Sciatic nerve (tissue), 2 donors: ENCODE measurements at regions not wholly inside any gene's neighbourhood (a gene's known extent, or its start where the extent isn't known, plus 50 kb on each side); places are given as distances from the start of the nearest gene placed in this dataset.

ENCODE experiments used
- ATAC-seq: fragments of 200-7000 bp; cut with Tn5 transposase; one replicate; pipeline ENCODE4 v1.9.1; 2020; ENCODE audit warnings: mild to moderate bottlenecking, moderate library complexity
- DNase-seq: peaks from one replicate; pipeline ENCODE4 v3.0.0-alpha.2; 2020; ENCODE audit warnings: low spot score
- intact Hi-C: fragments of 100-400 bp; cut with DNase I; formaldehyde crosslinking; loops from one replicate; pipeline ENCODE4 v1.14.2; 2022
- donor health status: DM: no; HTN: no; CAD: no.
- donor health status: DM: no; HTN: no; CAD: no.

DNA sequence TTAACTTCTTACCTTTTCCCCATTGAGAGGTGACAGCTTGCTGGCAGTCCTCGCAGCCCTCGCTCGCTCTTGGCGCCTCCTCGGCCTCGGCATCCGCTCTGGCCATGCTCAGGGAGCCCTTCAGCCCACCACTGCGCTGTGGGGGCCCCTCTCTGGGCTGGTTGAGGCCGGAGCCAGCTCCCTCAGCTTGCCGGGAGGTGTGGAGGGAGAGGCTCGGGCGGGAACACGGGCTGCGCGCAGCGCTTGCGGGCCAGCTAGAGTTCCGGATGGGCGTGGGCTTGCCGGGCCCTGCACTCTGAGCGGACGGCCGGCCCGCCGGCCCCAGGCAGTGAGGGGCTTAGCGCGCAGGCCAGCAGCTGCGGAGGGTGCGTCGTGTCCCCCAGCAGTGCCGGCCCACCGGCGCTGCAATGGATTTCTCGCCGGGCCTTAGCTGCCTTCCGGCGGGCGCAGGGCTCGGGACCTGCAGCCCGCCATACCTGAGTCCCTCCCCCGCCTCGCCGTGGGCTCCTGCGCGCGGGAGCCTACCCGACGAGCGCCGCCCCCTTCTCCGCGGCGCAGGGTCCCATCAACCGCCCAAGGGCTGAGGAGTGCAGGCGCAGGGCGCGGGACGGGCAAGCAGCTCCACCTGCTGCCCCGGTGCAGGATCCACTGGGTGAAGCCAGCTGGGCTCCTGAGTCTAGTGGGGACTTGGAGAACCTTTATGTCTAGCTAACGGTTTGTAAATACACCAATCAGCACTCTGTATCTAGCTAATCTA, 335.0 kb downstream of the CBLN2 start:
- intact Hi-C loops, result no loop called here
- DNase-seq (no peak), ATAC-seq (no peak)

DNA sequence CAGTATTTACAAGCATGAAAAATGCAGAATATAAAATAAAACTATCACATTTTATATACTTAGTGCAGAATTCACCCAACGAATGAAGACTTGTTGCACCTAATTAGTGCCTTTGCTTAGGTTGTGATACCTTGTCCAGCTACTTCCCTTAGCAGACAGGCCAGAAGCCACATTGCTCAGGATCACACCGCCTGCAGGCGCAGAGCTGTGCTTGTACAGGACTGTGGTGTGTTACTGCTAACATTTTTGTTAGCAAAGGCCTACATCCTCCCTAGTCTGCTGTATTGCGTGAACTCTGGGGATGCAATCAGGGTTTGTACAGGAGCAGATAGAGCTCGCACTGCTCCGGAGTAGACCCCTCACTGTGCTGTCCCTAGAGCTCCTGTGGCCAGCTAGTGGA, 336.9 kb downstream of the CBLN2 start:
- DNase-seq (no peak), ATAC-seq (no peak)
- intact Hi-C loops, result no loop called here

GRCh38 chr18:72206814-72207213, 337.3 kb downstream of the CBLN2 start:
- ATAC-seq (no peak), DNase-seq (no peak)
- intact Hi-C loops, result no loop called here

GRCh38 chr18:72201032-72201431, 343.1 kb downstream of the CBLN2 start:
- ATAC-seq, result no peak
- intact Hi-C loops, result no loop called here
- DNase-seq, result no peak

DNA sequence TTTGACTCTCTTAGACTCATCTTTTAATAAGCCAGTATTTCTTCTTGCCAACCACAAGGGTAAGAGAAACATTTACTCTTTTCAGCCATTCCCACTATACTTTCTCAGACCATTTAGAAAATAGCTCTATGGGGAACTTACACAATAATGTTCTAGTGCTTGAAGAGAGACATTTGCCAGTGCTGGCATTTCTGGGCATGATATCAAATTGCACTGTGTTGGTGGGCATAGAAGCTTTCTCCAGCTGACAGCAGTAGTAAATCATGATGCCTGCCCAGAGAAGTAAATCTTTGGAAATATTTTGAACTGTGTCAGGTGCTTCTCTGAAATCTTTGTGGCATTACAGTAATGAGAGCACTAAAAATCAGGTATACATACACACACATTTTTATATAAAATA, 346.6 kb downstream of the CBLN2 start:
- DNase-seq, result no peak
- intact Hi-C loops, result no loop called here
- no peak for ATAC-seq

DNA sequence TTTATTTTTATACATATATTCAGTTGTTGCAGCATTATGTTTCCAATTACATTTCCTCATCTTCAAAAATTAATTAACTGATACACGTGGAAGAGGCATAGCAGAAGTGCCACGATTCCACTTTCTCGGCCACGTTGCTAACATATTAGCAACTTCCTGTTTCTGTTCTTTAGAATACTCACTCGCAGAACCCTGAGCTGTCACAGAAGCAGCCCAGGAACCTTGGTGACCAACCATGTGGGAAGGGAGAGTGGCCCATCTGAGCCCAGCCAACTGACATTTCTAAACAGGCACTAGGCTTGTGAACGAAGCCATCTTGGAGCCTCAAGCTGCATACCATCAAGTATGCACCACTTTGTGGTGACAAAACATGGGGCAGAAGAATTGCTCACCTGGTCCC, 350.1 kb downstream of the CBLN2 start:
- DNase-seq, result no peak
- ATAC-seq, result no peak
- intact Hi-C loops, result no loop called here

DNA sequence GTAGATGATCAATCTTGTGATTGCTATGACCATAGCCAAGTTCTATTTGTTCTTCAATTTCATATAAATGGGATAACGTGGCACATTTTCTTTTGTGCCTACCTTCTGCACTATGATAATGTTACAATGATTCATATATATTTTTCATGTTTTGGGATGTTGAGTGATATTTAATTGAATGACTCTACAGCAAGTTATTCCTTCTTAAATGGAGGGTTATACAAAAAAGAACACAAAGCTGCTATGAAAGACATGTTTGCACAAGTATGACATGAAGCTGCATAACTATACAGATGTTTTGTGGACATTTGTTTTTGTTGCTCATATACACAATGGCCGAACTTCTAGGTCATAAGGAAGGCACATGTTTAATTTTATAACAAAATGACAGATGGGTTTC, 356.2 kb downstream of the CBLN2 start:
- intact Hi-C loops, result no loop called here
- DNase-seq (no peak), ATAC-seq (no peak)

DNA sequence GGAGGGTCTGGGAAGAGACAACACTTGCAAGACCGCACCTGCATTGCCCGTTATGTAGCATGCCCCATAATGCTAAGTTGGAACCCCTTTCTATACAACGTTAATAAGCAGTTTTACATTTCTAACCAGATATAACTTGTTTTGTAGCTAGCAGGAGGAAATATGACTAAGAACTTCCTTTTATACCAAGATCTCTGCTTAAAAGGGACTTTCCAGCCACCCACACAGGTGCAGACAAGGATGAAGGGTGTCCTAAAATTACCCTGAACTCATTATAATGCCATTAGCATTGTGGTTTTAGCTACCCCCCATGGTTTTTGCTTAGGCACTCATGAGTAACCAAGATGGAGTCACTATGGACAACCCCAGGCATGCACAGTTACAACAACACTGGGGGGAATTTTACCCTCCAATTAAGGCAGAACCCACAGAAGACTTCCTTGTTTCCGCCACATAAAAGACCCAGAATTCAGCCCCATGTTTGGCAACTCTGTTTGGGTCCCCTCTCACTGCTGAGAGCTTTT, 362.8 kb downstream of the CBLN2 start:
- DNase-seq (no peak), ATAC-seq (no peak)

DNA sequence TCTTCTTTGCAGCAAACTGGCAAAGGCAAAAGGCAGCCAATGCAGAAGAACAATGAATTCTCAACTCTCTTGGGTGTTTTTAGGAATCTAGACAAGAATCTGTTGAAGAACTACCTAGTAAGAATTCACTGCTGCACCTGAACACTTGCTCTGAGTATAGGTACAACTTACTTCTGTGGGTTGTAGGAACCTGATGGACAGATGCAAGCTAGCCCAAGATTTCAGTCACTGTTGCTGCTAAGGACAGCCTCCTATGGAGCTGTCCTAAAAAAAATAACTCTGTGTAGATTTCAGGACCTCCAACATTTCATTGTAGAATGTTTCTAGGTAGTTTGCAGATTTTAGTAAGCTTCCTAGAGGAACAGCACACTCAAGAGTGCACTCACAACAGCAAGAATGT, 363.5 kb downstream of the CBLN2 start:
- intact Hi-C loops, result no loop called here
- no peak for DNase-seq
- no peak for ATAC-seq

More for the DNA sequence above, 362.8 kb downstream of the CBLN2 start:
- intact Hi-C loops, result no loop called here

- DNase-seq, result no peak
- ATAC-seq, result no peak
- intact Hi-C loops, result no loop called here
Observed at GRCh38 chr18:72174972-72175649, 369.0 kb downstream of the CBLN2 start.

DNA sequence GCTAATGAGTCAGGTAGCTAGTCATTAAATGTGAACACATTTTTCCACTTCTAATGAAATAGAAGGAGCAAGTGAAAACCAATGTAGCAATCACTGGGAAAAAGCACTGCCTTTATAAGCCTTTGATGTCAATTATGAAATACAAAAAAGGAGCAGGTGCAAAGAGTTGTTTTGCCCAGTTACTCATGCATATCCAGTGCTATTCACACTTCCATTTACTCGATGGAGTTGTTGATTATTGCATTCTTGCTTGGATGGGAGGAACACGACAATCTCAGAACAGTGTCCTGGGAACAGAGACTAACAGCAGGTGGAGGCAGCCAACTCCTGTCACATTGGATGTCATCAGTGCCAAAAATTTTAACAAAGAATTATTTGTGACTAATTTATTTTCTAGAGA, 372.5 kb downstream of the CBLN2 start:
- DNase-seq (no peak), ATAC-seq (no peak)
- intact Hi-C loops, result no loop called here

DNA sequence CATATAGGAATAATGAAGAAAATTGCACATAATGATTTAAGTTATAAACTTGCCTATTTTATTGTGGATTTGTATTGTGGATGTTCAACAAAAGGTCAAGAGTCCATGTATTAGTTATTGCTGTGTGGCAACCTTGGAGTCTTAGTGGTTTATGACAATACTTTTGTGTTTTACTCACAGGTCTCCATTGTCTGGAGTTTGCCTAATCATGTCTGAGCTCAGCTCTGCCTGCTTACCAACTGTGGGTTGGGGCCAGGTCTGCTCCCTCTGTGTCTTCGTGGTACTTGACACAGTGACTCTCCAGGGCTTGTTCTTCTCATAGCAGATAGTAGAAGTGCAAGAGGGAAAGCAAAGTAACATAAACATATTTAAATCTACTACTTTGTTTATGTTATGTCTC, 382.5 kb downstream of the CBLN2 start:
- DNase-seq (no peak), ATAC-seq (no peak)
- intact Hi-C loops, result no loop called here

- intact Hi-C loops, result no loop called here
- DNase-seq, result no peak
- ATAC-seq, result no peak
Observed at GRCh38 chr18:72160510-72161445, 383.4 kb downstream of the CBLN2 start.

DNA sequence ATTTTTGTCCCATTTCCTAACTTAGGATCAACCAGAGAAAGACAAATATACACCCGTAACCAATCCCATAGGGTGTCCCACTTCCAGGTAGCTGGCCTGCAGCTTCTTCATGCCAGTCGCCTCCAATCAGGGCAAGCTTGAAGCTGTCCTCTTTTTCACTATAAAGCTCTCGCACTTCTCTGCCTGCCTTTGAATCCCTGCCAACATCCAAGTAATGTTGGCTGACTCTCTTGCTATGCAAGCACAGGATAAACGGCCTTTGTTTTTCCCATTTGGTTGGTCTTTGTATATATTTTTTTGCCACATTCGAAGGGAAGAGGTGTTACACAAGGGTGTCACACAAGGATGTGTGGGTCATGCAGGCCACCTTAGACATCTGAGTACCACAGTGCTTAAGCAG, 388.8 kb downstream of the CBLN2 start:
- intact Hi-C loops, result no loop called here
- DNase-seq, result no peak

GRCh38 chr18:72154926-72155325, 389.2 kb downstream of the CBLN2 start:
- intact Hi-C loops, result no loop called here
- DNase-seq (no peak), ATAC-seq (no peak)

More for the DNA sequence above, 388.8 kb downstream of the CBLN2 start:
- no peak for ATAC-seq

- intact Hi-C loops, result no loop called here
- no peak for DNase-seq
- no peak for ATAC-seq
Observed at GRCh38 chr18:72152935-72153334, 391.2 kb downstream of the CBLN2 start.

DNA sequence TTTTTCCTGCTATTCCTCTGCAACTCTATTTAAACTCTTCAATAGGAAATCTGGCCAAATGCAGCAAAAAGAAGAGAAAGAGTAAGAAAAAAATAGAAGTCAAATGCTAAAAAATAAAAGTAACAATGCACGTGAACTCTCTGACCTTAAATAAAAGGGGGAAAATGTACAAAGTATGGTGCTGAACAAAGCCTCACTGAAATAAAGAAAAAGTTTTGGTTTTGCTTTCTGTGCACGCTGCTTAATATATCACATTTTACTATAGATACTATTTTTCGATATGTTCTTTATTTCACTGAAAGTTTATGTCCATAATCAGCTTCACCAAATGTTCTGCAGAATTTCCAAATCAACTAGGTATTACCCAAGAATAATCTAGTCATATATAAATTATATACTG, 396.3 kb downstream of the CBLN2 start:
- DNase-seq, result no peak
- intact Hi-C loops, result no loop called here
- ATAC-seq, result no peak

DNA sequence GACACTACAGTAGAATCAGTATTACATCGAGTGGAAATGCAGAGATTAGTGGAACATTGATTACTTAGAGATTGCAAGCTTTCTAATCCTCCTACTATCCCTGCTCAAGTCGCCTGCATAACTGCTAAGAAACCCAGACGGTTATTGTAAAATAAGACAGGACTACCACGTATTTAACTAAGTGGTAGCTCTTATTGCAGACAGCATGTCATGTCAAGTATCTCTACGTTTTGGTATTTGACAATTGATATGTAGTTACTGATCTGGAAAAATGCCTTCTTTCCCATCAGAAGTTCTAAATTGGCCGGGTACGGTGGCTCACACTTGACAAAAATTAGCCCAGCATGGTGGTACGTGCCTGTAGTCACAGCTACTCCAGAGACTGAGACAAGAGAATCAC, 404.1 kb downstream of the CBLN2 start:
- DNase-seq (no peak), ATAC-seq (no peak)
- intact Hi-C loops, result no loop called here

GRCh38 chr18:72128649-72129048, 415.5 kb downstream of the CBLN2 start:
- intact Hi-C loops, result no loop called here
- no peak for ATAC-seq
- DNase-seq, result no peak

DNA sequence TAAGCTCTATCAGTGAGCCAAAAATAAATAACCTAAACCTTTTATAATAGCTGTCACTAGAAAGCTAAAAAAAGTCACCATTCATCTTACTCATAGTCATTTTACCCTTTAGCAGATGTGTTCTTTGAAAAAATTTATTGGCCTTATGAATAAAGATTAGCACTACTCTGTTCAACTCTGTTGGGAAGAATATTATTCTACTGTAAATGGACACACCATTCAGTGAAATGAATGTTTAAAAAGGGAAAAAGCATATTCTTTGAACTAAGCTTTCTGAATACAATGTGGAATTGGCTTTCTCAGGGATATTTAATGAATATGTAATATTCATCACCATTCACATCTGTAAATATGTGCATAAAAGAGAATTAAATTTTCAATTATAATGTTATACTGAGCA, 422.0 kb downstream of the CBLN2 start:
- intact Hi-C loops, result no loop called here
- DNase-seq (no peak), ATAC-seq (no peak)
